Activated naive CD8-positive, alpha-beta T cell (primary cell): ENCODE measurements at regions not wholly inside any gene's neighbourhood (a gene's known extent, or its start where the extent isn't known, plus 50 kb on each side); places are given as distances from the start of the nearest gene placed in this dataset.

Experiments used
- H3K27ac Mint-ChIP-seq: one replicate; pipeline ENCODE4 v1.8.0; 2021; ENCODE audit warnings: mixed read lengths
- H3K27me3 Mint-ChIP-seq: one replicate; pipeline ENCODE4 v1.8.0; 2021; ENCODE audit warnings: mixed read lengths
- H3K36me3 Mint-ChIP-seq: one replicate; pipeline ENCODE4 v1.8.0; 2021; ENCODE audit warnings: mixed read lengths
- H3K4me1 Mint-ChIP-seq: one replicate; pipeline ENCODE4 v1.8.0; 2021; ENCODE audit warnings: low read depth, mixed read lengths
- H3K4me3 Mint-ChIP-seq: one replicate; pipeline ENCODE4 v1.8.0; 2021; ENCODE audit warnings: mild to moderate bottlenecking, mixed read lengths
- H3K9me3 Mint-ChIP-seq: one replicate; pipeline ENCODE4 v1.8.0; 2021; ENCODE audit warnings: low read depth, mixed read lengths

DNA sequence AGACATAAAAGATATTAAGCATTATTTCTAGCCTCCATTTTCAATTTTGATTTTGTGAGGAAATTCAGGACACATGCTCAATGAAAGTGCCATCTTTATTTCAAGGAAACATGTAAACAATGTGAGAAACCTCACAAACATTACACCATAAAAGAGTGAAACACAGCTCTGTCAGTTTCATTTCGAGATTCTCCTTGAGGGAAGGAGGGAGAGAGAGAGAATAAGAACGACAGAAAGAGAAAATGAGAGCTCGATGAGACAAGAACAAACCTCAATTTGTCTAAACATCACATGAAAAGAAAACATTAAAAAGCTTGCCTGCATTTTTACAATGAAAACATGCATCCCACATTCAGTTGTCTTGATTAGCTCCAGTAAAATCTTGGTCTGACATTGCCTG lies 553.5 kb upstream of the MEF2C start:
- H3K27ac Mint-ChIP-seq: no peak overlapping the region
- no peaks in the 10 kb centered on the region for H3K27me3 Mint-ChIP-seq
- no peaks in the 10 kb centered on the region for H3K36me3 Mint-ChIP-seq
- no peaks in the 10 kb centered on the region for H3K4me1 Mint-ChIP-seq
- no peaks in the 10 kb centered on the region for H3K9me3 Mint-ChIP-seq
- no peak overlapping the region for H3K4me3 Mint-ChIP-seq

DNA sequence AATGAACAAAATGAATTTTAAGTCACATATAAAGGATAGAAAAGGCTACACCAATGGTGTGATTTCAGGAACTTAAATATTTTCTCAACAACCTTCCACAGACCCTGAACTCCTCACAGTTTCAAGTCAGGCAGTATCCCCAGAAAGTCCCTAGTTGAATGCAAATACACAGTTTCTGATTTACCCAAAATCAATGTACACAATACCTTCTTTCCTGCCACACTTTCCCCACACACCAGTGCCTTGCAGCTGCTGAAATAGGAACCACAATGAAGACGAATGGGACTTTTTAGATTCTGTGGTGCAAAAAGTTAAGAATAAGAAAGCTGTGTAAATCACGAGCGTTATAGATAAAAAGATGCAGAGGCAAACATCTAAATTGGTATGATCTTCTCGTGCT lies 552.4 kb upstream of the MEF2C start:
- no peaks in the 10 kb centered on the region for H3K9me3 Mint-ChIP-seq
- H3K4me1 Mint-ChIP-seq: no peaks in the 10 kb centered on the region
- H3K27ac Mint-ChIP-seq: no peak overlapping the region
- H3K36me3 Mint-ChIP-seq: no peaks in the 10 kb centered on the region
- H3K4me3 Mint-ChIP-seq: no peak overlapping the region
- no peaks in the 10 kb centered on the region for H3K27me3 Mint-ChIP-seq

DNA sequence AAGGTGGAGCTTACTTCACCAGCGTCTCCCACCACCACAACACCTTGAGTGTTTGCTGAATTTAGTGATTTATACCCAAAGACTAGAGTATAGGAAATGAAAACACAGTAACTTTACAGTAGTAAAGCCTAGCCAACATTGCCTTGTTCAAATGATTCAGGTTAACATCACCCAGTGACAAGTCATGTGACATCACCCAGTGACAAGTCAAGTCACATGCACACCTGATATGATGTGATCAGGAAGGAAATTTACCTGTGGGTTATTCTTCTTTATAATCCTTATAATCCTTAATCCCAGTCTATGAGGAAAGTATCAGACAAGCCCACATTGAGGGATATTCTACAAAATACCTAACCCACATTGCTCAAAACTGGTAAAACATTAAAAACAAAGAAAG lies 545.6 kb upstream of the MEF2C start:
- H3K4me3 Mint-ChIP-seq: no peak overlapping the region
- no peaks in the 10 kb centered on the region for H3K36me3 Mint-ChIP-seq
- H3K9me3 Mint-ChIP-seq: peaks cover 10% of the 10 kb centered on the region
- no peaks in the 10 kb centered on the region for H3K27me3 Mint-ChIP-seq
- H3K4me1 Mint-ChIP-seq: no peaks in the 10 kb centered on the region
- no peak overlapping the region for H3K27ac Mint-ChIP-seq

DNA sequence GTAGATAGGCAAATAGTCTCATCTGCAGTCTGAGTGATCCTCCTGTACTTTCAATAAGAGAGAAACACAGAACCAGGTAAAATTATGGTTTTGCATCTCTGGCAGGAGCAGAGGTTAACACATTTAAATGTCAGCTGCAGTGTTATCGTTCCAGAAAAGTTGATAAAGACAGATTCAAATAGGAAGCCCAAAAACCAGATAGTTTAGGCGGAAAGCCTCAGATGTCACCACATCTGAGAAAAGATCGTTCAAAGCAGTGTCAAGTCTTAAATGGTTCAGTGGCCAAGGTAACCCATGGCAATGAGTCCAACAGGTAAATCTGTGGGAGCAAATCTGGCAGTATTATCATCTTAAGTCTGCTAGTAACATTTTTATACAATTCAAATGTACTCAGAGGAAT lies 542.1 kb upstream of the MEF2C start:
- Mint-ChIP-seq H3K4me3 (no peak overlapping the region), H3K27ac (no peak overlapping the region), H3K36me3 (no peaks in the 10 kb centered on the region), H3K4me1 (no peaks in the 10 kb centered on the region), H3K27me3 (no peaks in the 10 kb centered on the region), H3K9me3 (peaks cover 16% of the 10 kb centered on the region)

DNA sequence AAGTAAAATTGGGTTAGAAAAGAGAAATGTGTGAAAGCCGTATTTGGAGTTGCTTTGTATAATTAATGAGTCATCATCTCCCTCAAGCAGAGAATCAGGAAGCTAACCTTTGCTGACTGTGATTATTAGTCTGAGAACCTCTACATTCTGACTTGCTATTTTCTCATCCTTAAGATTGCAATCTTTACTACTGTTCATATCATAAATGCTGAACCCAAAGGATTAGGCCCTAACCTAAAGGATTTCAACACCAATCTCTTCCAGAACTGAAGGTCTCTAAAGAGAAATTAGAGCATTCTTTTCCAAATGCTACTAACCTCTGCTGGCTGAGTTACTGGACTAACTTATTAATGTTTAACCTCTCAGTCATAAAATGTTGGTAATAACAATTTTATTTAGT lies 538.1 kb upstream of the MEF2C start:
- no peaks in the 10 kb centered on the region for H3K27me3 Mint-ChIP-seq
- H3K36me3 Mint-ChIP-seq: no peaks in the 10 kb centered on the region
- no peak overlapping the region for H3K4me3 Mint-ChIP-seq
- peaks cover 16% of the 10 kb centered on the region for H3K9me3 Mint-ChIP-seq
- H3K4me1 Mint-ChIP-seq: no peaks in the 10 kb centered on the region
- no peak overlapping the region for H3K27ac Mint-ChIP-seq

DNA sequence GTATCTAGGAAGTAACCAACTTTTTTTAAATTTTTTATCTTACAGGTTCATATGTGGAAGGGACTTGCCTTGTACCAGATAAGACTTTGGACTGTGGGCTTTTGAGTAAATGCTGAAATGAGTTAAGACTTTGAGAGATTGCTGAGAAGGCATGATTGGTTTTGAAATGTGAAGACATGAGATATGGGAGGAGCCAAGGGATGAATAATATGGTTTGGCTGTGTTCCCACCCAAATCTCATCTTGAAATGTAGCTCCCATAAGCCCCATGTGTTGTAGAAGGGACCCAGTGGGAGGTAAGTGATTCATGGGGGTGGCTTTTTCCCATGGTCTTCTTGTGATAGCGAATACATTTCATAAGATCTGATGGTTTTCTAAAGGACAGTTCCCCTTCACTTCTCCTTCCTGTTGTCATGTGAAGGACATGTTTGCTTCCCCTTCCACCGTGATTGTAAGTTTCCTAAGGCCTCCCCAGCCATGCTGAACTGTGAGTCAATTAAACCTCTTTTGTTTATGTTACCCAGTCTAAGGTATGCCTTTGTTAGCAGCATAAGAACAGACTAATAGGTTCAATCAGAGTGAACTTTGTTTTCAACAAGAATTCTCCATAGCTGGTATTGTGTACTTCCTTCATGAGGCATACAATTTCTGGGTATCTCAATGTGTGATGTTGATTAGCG lies 535.6 kb upstream of the MEF2C start:
- H3K4me1 Mint-ChIP-seq: no peaks in the 10 kb centered on the region
- H3K27me3 Mint-ChIP-seq: no peaks in the 10 kb centered on the region
- no peak overlapping the region for H3K4me3 Mint-ChIP-seq
- H3K36me3 Mint-ChIP-seq: no peaks in the 10 kb centered on the region
- H3K27ac Mint-ChIP-seq: no peak overlapping the region
- H3K9me3 Mint-ChIP-seq: peaks cover 12% of the 10 kb centered on the region

DNA sequence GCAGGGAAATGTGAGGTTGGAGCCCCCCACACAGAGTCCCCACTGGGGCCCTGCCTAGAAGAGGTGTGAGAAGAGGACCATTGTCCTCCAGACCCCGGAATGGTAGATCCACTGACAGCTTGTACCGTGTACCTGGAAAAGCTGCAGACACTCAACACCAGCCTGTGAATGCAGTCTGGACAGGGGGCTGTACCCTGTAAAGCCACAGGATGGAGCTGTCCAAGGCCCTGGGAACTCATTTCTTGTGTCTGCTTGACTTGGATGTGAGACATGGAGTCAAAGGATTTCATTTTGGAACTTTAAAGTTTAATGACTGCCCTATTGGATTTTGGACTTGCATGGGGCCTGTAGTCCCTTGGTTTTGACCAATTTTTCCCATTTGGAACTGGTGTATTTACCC lies 535.0 kb upstream of the MEF2C start:
- Mint-ChIP-seq H3K9me3 (peaks cover 10% of the 10 kb centered on the region), H3K36me3 (no peaks in the 10 kb centered on the region), H3K4me3 (no peak overlapping the region), H3K27ac (no peak overlapping the region), H3K27me3 (no peaks in the 10 kb centered on the region), H3K4me1 (no peaks in the 10 kb centered on the region)

DNA sequence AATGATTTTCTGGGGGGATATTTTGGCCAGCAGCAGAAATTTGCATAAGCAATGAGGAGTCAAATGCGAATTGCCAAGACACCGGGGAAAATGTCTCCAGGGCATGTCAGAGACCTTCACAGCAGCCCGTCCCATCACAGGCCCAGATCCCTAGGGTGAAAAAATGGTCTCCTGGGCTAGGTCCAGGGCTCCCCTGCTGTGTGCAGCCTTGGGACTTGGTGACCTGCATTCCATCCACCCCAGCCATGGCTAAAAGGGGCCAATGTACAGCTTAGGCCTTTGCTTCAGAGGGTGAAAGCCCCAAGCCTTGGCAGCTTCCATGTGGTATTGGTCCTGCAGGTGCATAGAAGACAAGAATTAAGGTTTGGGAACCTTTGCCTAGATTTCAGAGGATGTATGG lies 534.5 kb upstream of the MEF2C start:
- no peaks in the 10 kb centered on the region for H3K4me1 Mint-ChIP-seq
- no peak overlapping the region for H3K27ac Mint-ChIP-seq
- H3K27me3 Mint-ChIP-seq: no peaks in the 10 kb centered on the region
- peaks cover 7% of the 10 kb centered on the region for H3K9me3 Mint-ChIP-seq
- no peak overlapping the region for H3K4me3 Mint-ChIP-seq
- no peaks in the 10 kb centered on the region for H3K36me3 Mint-ChIP-seq

DNA sequence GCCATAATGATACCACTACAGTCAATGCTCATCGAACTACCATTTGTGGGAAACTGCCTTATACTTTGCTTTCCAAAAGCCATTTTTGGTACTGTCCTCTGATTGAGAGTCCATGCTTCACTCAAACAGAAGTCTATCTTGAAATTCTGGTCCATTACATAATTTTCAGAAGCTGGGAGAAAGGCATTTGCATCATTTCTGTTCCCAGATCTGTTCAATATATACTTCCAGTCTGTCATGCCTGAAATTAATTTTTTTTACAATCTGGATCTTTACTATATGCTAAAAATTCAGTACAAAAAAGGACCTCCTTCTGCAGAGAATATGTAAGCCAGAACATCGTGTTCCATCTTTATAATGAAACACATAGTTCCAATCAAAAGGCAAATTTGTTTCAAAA lies 528.9 kb upstream of the MEF2C start:
- no peak overlapping the region for H3K4me3 Mint-ChIP-seq
- no peaks in the 10 kb centered on the region for H3K4me1 Mint-ChIP-seq
- peaks cover 7% of the 10 kb centered on the region for H3K9me3 Mint-ChIP-seq
- no peaks in the 10 kb centered on the region for H3K27me3 Mint-ChIP-seq
- H3K36me3 Mint-ChIP-seq: no peaks in the 10 kb centered on the region
- no peak overlapping the region for H3K27ac Mint-ChIP-seq

DNA sequence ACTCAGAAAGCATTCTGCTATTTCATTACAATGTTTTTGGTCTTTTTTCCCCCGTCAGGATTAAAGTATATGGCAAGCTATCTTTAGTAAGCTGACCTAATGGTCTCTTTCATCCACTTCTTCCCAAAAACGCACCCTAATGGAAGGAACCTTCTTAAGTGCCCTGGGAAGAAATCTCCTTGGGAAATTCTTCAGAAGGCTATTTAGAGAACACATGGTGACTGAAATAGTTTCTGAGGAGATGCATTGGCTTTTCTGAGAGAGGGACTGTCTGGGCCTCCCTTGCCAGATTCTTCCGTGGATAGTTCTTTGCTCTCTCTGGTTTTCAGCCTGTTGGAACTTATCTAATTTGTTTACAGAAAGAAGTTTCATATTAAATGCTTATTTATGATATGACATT lies 524.1 kb upstream of the MEF2C start:
- Mint-ChIP-seq H3K9me3 (no peaks in the 10 kb centered on the region), H3K36me3 (no peaks in the 10 kb centered on the region), H3K27me3 (no peaks in the 10 kb centered on the region), H3K4me3 (no peak overlapping the region), H3K4me1 (no peaks in the 10 kb centered on the region), H3K27ac (no peak overlapping the region)

DNA sequence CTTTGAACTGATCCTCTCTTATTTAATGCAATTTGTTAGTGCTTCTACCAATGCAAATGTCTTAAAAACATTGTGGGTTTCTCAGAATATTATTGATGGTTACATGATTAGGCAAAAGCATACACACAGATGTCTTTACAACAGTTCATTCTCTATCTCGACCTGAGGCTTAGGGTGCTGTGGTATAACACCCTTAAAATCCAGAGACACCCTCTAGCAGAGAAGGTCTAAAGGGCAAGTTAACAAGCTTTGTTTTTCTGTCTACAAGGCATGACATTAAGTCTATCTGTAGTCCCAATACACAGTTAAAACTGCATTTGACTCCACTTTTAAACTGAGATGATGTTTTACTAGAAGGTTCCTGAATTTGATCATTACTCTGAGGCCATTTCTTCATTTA lies 518.7 kb upstream of the MEF2C start:
- H3K27me3 Mint-ChIP-seq: no peaks in the 10 kb centered on the region
- H3K36me3 Mint-ChIP-seq: no peaks in the 10 kb centered on the region
- H3K9me3 Mint-ChIP-seq: no peaks in the 10 kb centered on the region
- H3K4me3 Mint-ChIP-seq: no peak overlapping the region
- no peak overlapping the region for H3K27ac Mint-ChIP-seq
- H3K4me1 Mint-ChIP-seq: peaks cover 4% of the 10 kb centered on the region

DNA sequence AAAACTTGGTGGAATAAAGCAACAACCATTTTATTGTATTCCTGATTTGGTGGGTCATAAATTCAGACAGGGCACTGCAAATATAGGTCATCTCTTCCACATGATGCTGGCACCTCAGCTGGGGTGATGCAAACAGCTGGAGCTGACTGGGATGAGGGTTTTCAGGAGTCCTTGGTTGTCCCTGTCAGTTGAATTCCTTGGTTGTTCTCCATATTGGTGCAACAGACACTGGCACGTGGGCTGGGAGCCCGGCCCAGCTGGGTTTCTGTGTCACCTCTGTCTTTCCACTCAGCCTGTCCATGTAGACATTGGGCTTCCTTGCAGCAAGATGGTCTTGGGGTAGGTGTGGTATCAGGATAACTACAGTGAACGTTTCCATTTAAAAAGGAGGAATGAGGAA lies 518.0 kb upstream of the MEF2C start:
- Mint-ChIP-seq H3K9me3 (no peaks in the 10 kb centered on the region), H3K27ac (no peak overlapping the region), H3K4me3 (no peak overlapping the region), H3K36me3 (no peaks in the 10 kb centered on the region), H3K4me1 (peaks cover 6% of the 10 kb centered on the region), H3K27me3 (no peaks in the 10 kb centered on the region)

DNA sequence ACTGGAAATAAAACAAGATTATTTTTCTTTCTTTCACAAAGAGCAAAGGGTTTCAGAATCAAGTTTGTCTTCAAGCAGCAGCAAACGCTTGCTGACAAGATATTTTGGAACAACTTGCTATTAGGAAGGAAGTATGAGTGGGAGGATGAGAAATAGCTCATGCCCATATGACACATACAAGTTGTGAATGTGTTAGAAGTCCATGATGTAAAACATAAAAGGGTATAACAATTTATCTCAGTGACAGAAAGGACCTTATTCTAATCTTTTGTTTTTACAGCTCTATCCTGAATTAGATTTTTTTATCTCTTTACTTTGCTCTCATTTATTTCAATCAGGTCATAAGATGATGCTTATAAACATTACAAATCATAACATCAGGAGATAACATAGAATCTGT lies 516.6 kb upstream of the MEF2C start:
- Mint-ChIP-seq H3K9me3 (no peaks in the 10 kb centered on the region), H3K4me3 (no peak overlapping the region), H3K27me3 (no peaks in the 10 kb centered on the region), H3K4me1 (peaks cover 6% of the 10 kb centered on the region), H3K36me3 (no peaks in the 10 kb centered on the region), H3K27ac (no peak overlapping the region)

DNA sequence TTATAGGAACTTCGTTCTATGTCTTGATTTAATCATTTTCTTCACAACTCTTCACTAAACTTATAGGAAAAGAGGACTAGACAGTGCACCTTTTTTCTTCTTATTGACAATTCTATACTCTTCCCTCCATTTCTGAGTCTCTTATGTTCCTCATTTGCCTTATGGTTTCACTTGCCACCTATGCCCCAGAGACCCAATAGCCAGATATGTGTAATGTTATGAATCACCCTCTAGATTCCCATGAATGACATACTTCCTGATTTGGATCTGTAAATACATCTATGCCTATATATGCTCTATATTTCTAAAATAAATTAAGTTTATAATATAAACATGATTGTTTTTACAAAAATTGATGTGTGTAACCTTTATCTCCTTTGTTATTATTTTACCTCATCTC lies 514.1 kb upstream of the MEF2C start:
- H3K27ac Mint-ChIP-seq: no peak overlapping the region
- H3K4me1 Mint-ChIP-seq: peaks cover 6% of the 10 kb centered on the region
- no peak overlapping the region for H3K4me3 Mint-ChIP-seq
- H3K9me3 Mint-ChIP-seq: no peaks in the 10 kb centered on the region
- H3K36me3 Mint-ChIP-seq: no peaks in the 10 kb centered on the region
- H3K27me3 Mint-ChIP-seq: no peaks in the 10 kb centered on the region

DNA sequence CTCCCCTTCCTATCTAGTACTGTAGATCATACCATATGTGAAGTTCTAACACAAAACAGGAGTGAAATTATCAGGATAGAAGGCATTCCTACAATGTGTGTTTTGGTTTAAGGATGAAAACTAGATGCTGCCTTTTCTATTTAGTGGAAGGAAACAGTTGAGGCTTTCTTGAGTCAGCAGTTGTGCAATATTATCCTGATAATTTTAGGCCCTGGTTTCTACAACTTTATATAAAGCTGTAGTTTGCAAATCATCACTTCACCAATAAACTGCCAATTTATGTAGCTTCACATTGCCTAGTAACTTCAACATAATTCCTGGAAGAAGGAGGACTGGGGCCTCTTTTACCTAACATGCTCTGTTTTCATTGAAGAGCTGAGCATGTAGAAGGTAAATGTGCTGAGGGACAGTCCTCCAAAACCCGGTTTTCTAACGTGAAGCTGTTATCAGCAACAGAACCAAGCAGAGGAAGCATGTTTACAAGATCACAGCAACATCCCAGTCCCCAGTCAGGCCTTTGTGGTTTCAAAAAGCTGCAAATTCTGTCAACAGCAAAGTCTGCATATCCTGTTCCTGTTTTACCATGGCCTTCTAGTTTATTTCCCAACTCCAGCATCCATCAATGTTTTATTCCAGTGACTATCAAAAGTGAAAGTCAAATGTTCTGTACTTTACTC lies 513.4 kb upstream of the MEF2C start:
- Mint-ChIP-seq H3K27ac (no peak overlapping the region), H3K27me3 (no peaks in the 10 kb centered on the region), H3K9me3 (no peaks in the 10 kb centered on the region), H3K36me3 (no peaks in the 10 kb centered on the region), H3K4me1 (peaks cover 6% of the 10 kb centered on the region), H3K4me3 (no peak overlapping the region)

DNA sequence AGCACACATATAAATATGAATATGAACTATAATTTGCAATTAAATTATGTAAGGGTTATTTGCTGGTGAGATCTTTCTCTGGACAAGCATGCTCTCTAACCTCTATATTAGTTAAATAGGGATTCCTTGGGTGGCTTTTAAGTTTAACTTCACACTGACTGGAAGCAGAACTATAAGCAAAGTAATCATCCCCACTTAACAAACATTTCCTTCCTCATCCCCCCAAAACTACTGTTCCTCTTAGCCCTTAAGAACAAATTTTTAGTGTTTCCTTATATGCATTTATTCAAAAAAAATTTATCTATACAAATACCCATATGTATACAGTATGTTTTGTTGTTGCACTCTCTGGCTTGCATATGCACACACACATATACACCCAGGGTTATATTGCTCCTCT lies 512.1 kb upstream of the MEF2C start:
- H3K4me1 Mint-ChIP-seq: peaks cover 6% of the 10 kb centered on the region
- no peak overlapping the region for H3K4me3 Mint-ChIP-seq
- no peaks in the 10 kb centered on the region for H3K36me3 Mint-ChIP-seq
- H3K27ac Mint-ChIP-seq: no peak overlapping the region
- no peaks in the 10 kb centered on the region for H3K27me3 Mint-ChIP-seq
- H3K9me3 Mint-ChIP-seq: no peaks in the 10 kb centered on the region
